Panc1 (cell line): ENCODE measurements at regions not wholly inside any gene's neighbourhood (a gene's known extent, or its start where the extent isn't known, plus 50 kb on each side); places are given as distances from the start of the nearest gene placed in this dataset.

Source experiments
- ATAC-seq: fragments of 200-7000 bp; cut with Tn5 transposase; 2 replicates; pipeline ENCODE4 v1.9.1; 2020; ENCODE audit warnings: mild to moderate bottlenecking, moderate library complexity
- BruUV-seq: library from RNA; stranded (reverse); fragments of 400-500 nt; replicated peaks from 2 replicates; lab custom pipeline; 2021; lab: Mats Ljungman, UMichigan
- CTCF ChIA-PET: fragments of 300-600 bp; sonication (Branson Sonifier 250); formaldehyde crosslinking; loops from one replicate; lab custom pipeline; 2022; ENCODE audit warnings: antibody characterized with exemption; lab: Charles Lee
- POLR2A ChIA-PET: fragments of 300-600 bp; sonication (Branson Sonifier 250); formaldehyde crosslinking; loops from one replicate; lab custom pipeline; 2022; ENCODE audit warnings: antibody characterized with exemption; lab: Charles Lee
- DNase-seq: peaks from one replicate; pipeline ENCODE4 v3.0.0-alpha.2; 2010; ENCODE audit warnings: low read depth, low spot score
- H3K27ac ChIP-seq: 2 replicates; pipeline ENCODE4 v1.5.1; 2011; ENCODE audit warnings: mild to moderate bottlenecking, low read length, inconsistent platforms
- H3K27me3 ChIP-seq: fragments of 200-500 bp; sonication (Bioruptor generic); 2 replicates; pipeline ENCODE4 v1.6.0; 2014; ENCODE audit warnings: low read length, inconsistent platforms; ENCODE audit not compliant: control insufficient read depth, insufficient read depth
- H3K36me3 ChIP-seq: fragments of 200-500 bp; sonication (Bioruptor generic); 2 replicates; pipeline ENCODE4 v1.5.1; 2014; ENCODE audit warnings: inconsistent platforms, mild to moderate bottlenecking, low read length, moderate library complexity; ENCODE audit not compliant: control insufficient read depth, insufficient read depth
- H3K4me1 ChIP-seq: 2 replicates; pipeline ENCODE4 v1.5.1; 2011; ENCODE audit warnings: inconsistent platforms, mild to moderate bottlenecking, low read length, moderate library complexity; ENCODE audit not compliant: control insufficient read depth, insufficient read depth
- H3K4me3 ChIP-seq, 2 experiments: 2 replicates each; pipeline ENCODE4 v1.5.1; 2011 to 2012; ENCODE audit warnings: low read depth in 2 of 2, low read length in 2 of 2, mild to moderate bottlenecking in 2 of 2, inconsistent platforms in 1 of 2, moderate library complexity in 1 of 2
- H3K9me3 ChIP-seq: fragments of 200-500 bp; sonication (Bioruptor generic); 2 replicates; pipeline ENCODE4 v1.5.1; 2014; ENCODE audit warnings: low read depth, mild to moderate bottlenecking, inconsistent platforms, low read length, moderate library complexity; ENCODE audit not compliant: control insufficient read depth, insufficient read depth
- CTCF ChIP-seq: fragments of 450-650 bp; IDR thresholded peaks from 2 replicates; pipeline ENCODE4 v1.5.1; 2017; ENCODE audit warnings: mild to moderate bottlenecking
- POLR2AphosphoS5 ChIP-seq: IDR thresholded peaks from 2 replicates; pipeline ENCODE4 v1.6.1; 2012; ENCODE audit warnings: mild to moderate bottlenecking, low read depth, low read length, moderate library complexity
- REST ChIP-seq, 2 experiments: IDR thresholded peaks; 2 replicates each; pipeline ENCODE4 v1.6.1; 2011 to 2012; ENCODE audit warnings: low read depth in 2 of 2, control low read depth in 1 of 2, low read length in 1 of 2, mild to moderate bottlenecking in 1 of 2, moderate library complexity in 1 of 2; ENCODE audit not compliant: insufficient read depth in 1 of 2
- SIN3A ChIP-seq: IDR thresholded peaks from 2 replicates; pipeline ENCODE4 v1.6.1; 2012; ENCODE audit warnings: low read depth, mild to moderate bottlenecking, low read length, moderate library complexity, borderline replicate concordance; ENCODE audit not compliant: insufficient read depth
- TCF7L2 ChIP-seq: IDR thresholded peaks from 2 replicates; pipeline ENCODE4 v1.6.1; 2011; ENCODE audit warnings: mild to moderate bottlenecking, low read depth, low read length, inconsistent platforms
- in situ Hi-C: cut with HindIII; loops from 2 replicates; pipeline ENCODE4 v1.10.0; 2016; ENCODE audit warnings: low sequenced_read_pairs, low pct_unique_long_range_greater_than_20kb
- intact Hi-C: fragments of 100-400 bp; cut with micrococcal nuclease; formaldehyde crosslinking; loops from one replicate; pipeline ENCODE4 v1.10.0; 2022; ENCODE audit not compliant: unreplicated experiment

- no TSS peak for BruUV-seq
- CTCF ChIA-PET, result no interaction called here
- in situ Hi-C loops, result no loop called here
- Histone ChIP-seq H3K36me3 (no peaks in the 10 kb centered on the region), H3K27ac (no peak overlapping the region), H3K4me3 (no peak overlapping the region), H3K27me3 (no peaks in the 10 kb centered on the region), H3K4me1 (no peaks in the 10 kb centered on the region), H3K9me3 (no peaks in the 10 kb centered on the region)
- POLR2A ChIA-PET, result no interaction called here
- TF ChIP-seq TCF7L2 (no peak), CTCF (no peak), POLR2AphosphoS5 (no peak), REST (IDR thresholded peaks at IDR 0.05; ENCODE audit: insufficient read depth in 1 of 2, low read depth in 2 of 2, low read length in 1 of 2) (no peak), SIN3A (no peak)
- intact Hi-C loops, result no loop called here
- DNase-seq, result no peak
- no peak for ATAC-seq
These were observed 79.7 kb downstream of the VMA21 start for GRCh38 chrX:151476604-151477303.

- in situ Hi-C loops (no loop called here), intact Hi-C loops (no loop called here)
- H3K4me1 ChIP-seq, result no peaks in the 10 kb centered on the region
- DNase-seq, result no peak
- H3K27me3 ChIP-seq, result no peaks in the 10 kb centered on the region
- H3K27ac ChIP-seq, result no peak overlapping the region
- TF ChIP-seq POLR2AphosphoS5, result no peak
- no peak for TF ChIP-seq SIN3A
- no peak for TF ChIP-seq TCF7L2
- TF ChIP-seq CTCF, result no peak
- TF ChIP-seq REST (IDR thresholded peaks at IDR 0.05; ENCODE audit: insufficient read depth in 1 of 2, low read depth in 2 of 2, low read length in 1 of 2), result no peak
- no peaks in the 10 kb centered on the region for H3K36me3 ChIP-seq
- no TSS peak for BruUV-seq
- no peaks in the 10 kb centered on the region for H3K9me3 ChIP-seq
- no peak overlapping the region for H3K4me3 ChIP-seq
- ATAC-seq, result no peak
- ChIA-PET CTCF (no interaction called here), POLR2A (no interaction called here)
These were observed 81.1 kb downstream of the VMA21 start for GRCh38 chrX:151478058-151478457.
